Hepatocyte (in vitro differentiated cells): ENCODE measurements at regions not wholly inside any gene's neighbourhood (a gene's known extent, or its start where the extent isn't known, plus 50 kb on each side); places are given as distances from the start of the nearest gene placed in this dataset.

Experiments used
- CTCF ChIP-seq: fragments of 200-600 bp; sonication (generic); IDR thresholded peaks from 2 replicates; pipeline ENCODE4 v1.5.1; 2016; ENCODE audit warnings: antibody characterized with exemption, mild to moderate bottlenecking; ENCODE audit not compliant: poor library complexity
- EZH2 ChIP-seq: fragments of 200-600 bp; sonication (generic); IDR thresholded peaks from 2 replicates; pipeline ENCODE4 v1.6.1; 2016; ENCODE audit warnings: antibody characterized with exemption, mild to moderate bottlenecking, borderline replicate concordance
- EZH2phosphoT487 ChIP-seq: fragments of 200-600 bp; sonication (generic); IDR thresholded peaks from one replicate; pipeline ENCODE4 v1.6.1; 2018; ENCODE audit warnings: antibody characterized with exemption, mild to moderate bottlenecking, low read depth, moderate library complexity; ENCODE audit not compliant: unreplicated experiment, severe bottlenecking

GRCh38 chr3:127134466-127134865 is 58.5 kb upstream of the PRR23E start:
- TF ChIP-seq CTCF: no peak
- TF ChIP-seq EZH2phosphoT487: no peak
- no peak for TF ChIP-seq EZH2
